ENCODE measurements at regions not wholly inside any gene's neighbourhood (a gene's known extent, or its start where the extent isn't known, plus 50 kb on each side); places are given as distances from the start of the nearest gene placed in this dataset.
"Not testable (repeated sequence)": the region's sequence is repeated elsewhere in the genome, so short reads cannot be mapped to it uniquely, and the experiment has no call there.

GRCh38 chr2:183476490-183476889 lies 352.2 kb downstream of the NUP35 start:
- no peak overlapping the region for H3K27ac ChIP-seq (ENCODE audit: low read length)
- H3K4me3 ChIP-seq (ENCODE audit: low read length), result no peak overlapping the region
- H3K79me2 ChIP-seq (replicated peaks; ENCODE audit: insufficient read depth, low read length), result no peaks in the 10 kb centered on the region
- no peaks in the 10 kb centered on the region for H3F3A ChIP-seq (ENCODE audit: insufficient read depth, low read length, poor library complexity, severe bottlenecking)
- H2AFZ ChIP-seq (ENCODE audit: low read depth, low read length), result no peak overlapping the region
- H3K36me3 ChIP-seq (ENCODE audit: insufficient read depth, low read length), result no peaks in the 10 kb centered on the region
- H3K4me2 ChIP-seq (ENCODE audit: low read length), result no peak overlapping the region
- H4K20me1 ChIP-seq (ENCODE audit: insufficient read depth), result no peaks in the 10 kb centered on the region
- H3K27me3 ChIP-seq (ENCODE audit: insufficient read depth, low read depth, low read length), result no peaks in the 10 kb centered on the region
- H3K9me3 ChIP-seq (ENCODE audit: low read length), result no peaks in the 10 kb centered on the region
- H3K9ac ChIP-seq (ENCODE audit: low read length), result no peak overlapping the region
- no peaks in the 10 kb centered on the region for H3K9me2 ChIP-seq (ENCODE audit: insufficient read depth, low read length)
- TF ChIP-seq MXI1 (conservative IDR thresholded peaks at IDR 0.05; ENCODE audit: poor library complexity, severe bottlenecking), result no peak
- TF ChIP-seq RAD21 (conservative IDR thresholded peaks at IDR 0.05), result no peak
- TF ChIP-seq TAF1 (IDR thresholded peaks at IDR 0.05; ENCODE audit: low read depth), result no peak
- no peak for TF ChIP-seq EP300 (conservative IDR thresholded peaks at IDR 0.05; ENCODE audit: poor library complexity, severe bottlenecking)

- Histone ChIP-seq H3K27me3 (ENCODE audit: insufficient read depth, low read depth, low read length) (no peaks in the 10 kb centered on the region), H4K20me1 (ENCODE audit: insufficient read depth) (no peaks in the 10 kb centered on the region)
Observed at GRCh38 chr2:183477296-183477695, 353.1 kb downstream of the NUP35 start.

GRCh38 chr2:183478941-183479595 lies 354.8 kb downstream of the NUP35 start:
- not testable (repeated sequence) for H3K4me3 ChIP-seq (ENCODE audit: low read length); H3K9me2 ChIP-seq (ENCODE audit: insufficient read depth, low read length); H3K27ac ChIP-seq (ENCODE audit: low read length); H3K79me2 ChIP-seq (replicated peaks; ENCODE audit: insufficient read depth, low read length); H3K27me3 ChIP-seq (ENCODE audit: insufficient read depth, low read depth, low read length); H2AFZ ChIP-seq (ENCODE audit: low read depth, low read length); H3K9ac ChIP-seq (ENCODE audit: low read length); H3K4me2 ChIP-seq (ENCODE audit: low read length); H3F3A ChIP-seq (ENCODE audit: insufficient read depth, low read length, poor library complexity, severe bottlenecking); H4K20me1 ChIP-seq (ENCODE audit: insufficient read depth); H3K36me3 ChIP-seq (ENCODE audit: insufficient read depth, low read length); H3K9me3 ChIP-seq (ENCODE audit: low read length)

More at GRCh38 chr2:183477296-183477695, 353.1 kb downstream of the NUP35 start:
- Histone ChIP-seq H3K9me3 (ENCODE audit: low read length) (no peaks in the 10 kb centered on the region), H3K36me3 (ENCODE audit: insufficient read depth, low read length) (no peaks in the 10 kb centered on the region), H3K9ac (ENCODE audit: low read length) (no peak overlapping the region), H3K27ac (ENCODE audit: low read length) (no peak overlapping the region), H3K4me2 (ENCODE audit: low read length) (no peak overlapping the region), H3F3A (ENCODE audit: insufficient read depth, low read length, poor library complexity, severe bottlenecking) (no peaks in the 10 kb centered on the region), H3K9me2 (ENCODE audit: insufficient read depth, low read length) (no peaks in the 10 kb centered on the region), H3K4me3 (ENCODE audit: low read length) (no peak overlapping the region), H3K79me2 (replicated peaks; ENCODE audit: insufficient read depth, low read length) (no peaks in the 10 kb centered on the region), H2AFZ (ENCODE audit: low read depth, low read length) (no peak overlapping the region)
- TF ChIP-seq TAF1 (IDR thresholded peaks at IDR 0.05; ENCODE audit: low read depth) (no peak), EP300 (conservative IDR thresholded peaks at IDR 0.05; ENCODE audit: poor library complexity, severe bottlenecking) (no peak), MXI1 (conservative IDR thresholded peaks at IDR 0.05; ENCODE audit: poor library complexity, severe bottlenecking) (no peak), CTCF (IDR thresholded peaks at IDR 0.05; ENCODE audit: poor library complexity, severe bottlenecking) (no peak), POLR2AphosphoS5 (IDR thresholded peaks at IDR 0.05) (no peak), SMC3 (conservative IDR thresholded peaks at IDR 0.05; ENCODE audit: poor library complexity) (no peak), RAD21 (conservative IDR thresholded peaks at IDR 0.05) (no peak), REST (IDR thresholded peaks at IDR 0.05; ENCODE audit: borderline replicate concordance) (no peak), EZH2 (IDR thresholded peaks at IDR 0.05; ENCODE audit: borderline replicate concordance, insufficient read depth, low read length, poor library complexity, severe bottlenecking) (no peak)
